ENCODE measurements at regions not wholly inside any gene's neighbourhood (a gene's known extent, or its start where the extent isn't known, plus 50 kb on each side); places are given as distances from the start of the nearest gene placed in this dataset.

- peak; percentile 41 for FAIRE-seq
- Histone ChIP-seq H3K4me3 (ENCODE audit: low read depth in 1 of 3, low read length in 3 of 3) (no peak overlapping the region), H3K27ac (ENCODE audit: low read depth in 1 of 3, low read length in 2 of 3) (peak overlapping the region; percentile 26 to 39 (median 27)), H3K27me3 (ENCODE audit: control insufficient read depth in 3 of 3, insufficient read depth in 3 of 3, low read length in 3 of 3) (no peaks in the 10 kb centered on the region), H3K36me3 (ENCODE audit: control insufficient read depth in 3 of 3, insufficient read depth in 2 of 3, low read depth in 1 of 3, low read length in 3 of 3) (no peaks in the 10 kb centered on the region), H3K4me1 (ENCODE audit: control insufficient read depth in 3 of 3, insufficient read depth in 2 of 3, low read depth in 1 of 3, low read length in 2 of 3) (peaks cover 0 to 18% (median 2%) of the 10 kb centered on the region in 3 donors), H3K9me3 (ENCODE audit: control insufficient read depth in 2 of 2, insufficient read depth in 1 of 2, low read depth in 1 of 2, low read length in 1 of 2) (no peaks in the 10 kb centered on the region)
- peak; percentile 48 to 88 for DNase-seq
- 14 to 49% (median 35%) methylated on average over 5 of the region's 5 CpGs for WGBS, 3 donors
These were observed 157.6 kb downstream of the KLF5 start for GRCh38 chr13:73216381-73216831.

GRCh38 chr13:73215823-73216222 is 157.0 kb downstream of the KLF5 start:
- peak overlapping the region; percentile 5 to 76 (median 63) for H3K27ac ChIP-seq (ENCODE audit: low read depth in 1 of 3, low read length in 2 of 3)
- H3K27me3 ChIP-seq (ENCODE audit: control insufficient read depth in 3 of 3, insufficient read depth in 3 of 3, low read length in 3 of 3): no peaks in the 10 kb centered on the region
- no peaks in the 10 kb centered on the region for H3K36me3 ChIP-seq (ENCODE audit: control insufficient read depth in 3 of 3, insufficient read depth in 2 of 3, low read depth in 1 of 3, low read length in 3 of 3)
- DNase-seq (peak in 1 of 2 donors; percentile 42), FAIRE-seq (no peak)
- peaks cover 0 to 14% (median 2%) of the 10 kb centered on the region in 3 donors for H3K4me1 ChIP-seq (ENCODE audit: control insufficient read depth in 3 of 3, insufficient read depth in 2 of 3, low read depth in 1 of 3, low read length in 2 of 3)
- no peaks in the 10 kb centered on the region for H3K9me3 ChIP-seq (ENCODE audit: control insufficient read depth in 2 of 2, insufficient read depth in 1 of 2, low read depth in 1 of 2, low read length in 1 of 2)
- WGBS, 3 donors: 17 to 69% (median 46%) methylated on average over 6 of the region's 6 CpGs
- H3K4me3 ChIP-seq (ENCODE audit: low read depth in 1 of 3, low read length in 3 of 3): no peak overlapping the region

GRCh38 chr13:73212482-73212881 is 153.7 kb downstream of the KLF5 start:
- peaks cover 2 to 23% (median 2%) of the 10 kb centered on the region in 3 donors for H3K4me1 ChIP-seq (ENCODE audit: control insufficient read depth in 3 of 3, insufficient read depth in 2 of 3, low read depth in 1 of 3, low read length in 2 of 3)
- no peaks in the 10 kb centered on the region for H3K27me3 ChIP-seq (ENCODE audit: control insufficient read depth in 3 of 3, insufficient read depth in 3 of 3, low read length in 3 of 3)
- FAIRE-seq (no peak), DNase-seq (no peak)
- H3K4me3 ChIP-seq (ENCODE audit: low read depth in 1 of 3, low read length in 3 of 3): no peak overlapping the region
- no peaks in the 10 kb centered on the region for H3K9me3 ChIP-seq (ENCODE audit: control insufficient read depth in 2 of 2, insufficient read depth in 1 of 2, low read depth in 1 of 2, low read length in 1 of 2)
- H3K27ac ChIP-seq (ENCODE audit: low read depth in 1 of 3, low read length in 2 of 3): no peak overlapping the region
- no peaks in the 10 kb centered on the region for H3K36me3 ChIP-seq (ENCODE audit: control insufficient read depth in 3 of 3, insufficient read depth in 2 of 3, low read depth in 1 of 3, low read length in 3 of 3)
- 68 to 90% (median 73%) methylated on average over 3 of the region's 3 CpGs for WGBS, 3 donors

- FAIRE-seq (no peak), DNase-seq (peak; percentile 71 to 82)
- H3K36me3 ChIP-seq (ENCODE audit: control insufficient read depth in 3 of 3, insufficient read depth in 2 of 3, low read depth in 1 of 3, low read length in 3 of 3): no peaks in the 10 kb centered on the region
- no peak overlapping the region for H3K4me3 ChIP-seq (ENCODE audit: low read depth in 1 of 3, low read length in 3 of 3)
- H3K27ac ChIP-seq (ENCODE audit: low read depth in 1 of 3, low read length in 2 of 3): peak overlapping the region; percentile 2 to 65 (median 58)
- no peaks in the 10 kb centered on the region for H3K9me3 ChIP-seq (ENCODE audit: control insufficient read depth in 2 of 2, insufficient read depth in 1 of 2, low read depth in 1 of 2, low read length in 1 of 2)
- no peaks in the 10 kb centered on the region for H3K27me3 ChIP-seq (ENCODE audit: control insufficient read depth in 3 of 3, insufficient read depth in 3 of 3, low read length in 3 of 3)
- peaks cover 0 to 11% (median 2%) of the 10 kb centered on the region in 3 donors for H3K4me1 ChIP-seq (ENCODE audit: control insufficient read depth in 3 of 3, insufficient read depth in 2 of 3, low read depth in 1 of 3, low read length in 2 of 3)
- 21 to 48% (median 35%) methylated on average over 6 of the region's 6 CpGs for WGBS, 3 donors
These were observed 151.5 kb downstream of the KLF5 start for GRCh38 chr13:73210218-73210883.

GRCh38 chr13:73204952-73205351 is 146.1 kb downstream of the KLF5 start:
- Histone ChIP-seq H3K27ac (ENCODE audit: low read depth in 1 of 3, low read length in 2 of 3) (no peak overlapping the region), H3K36me3 (ENCODE audit: control insufficient read depth in 3 of 3, insufficient read depth in 2 of 3, low read depth in 1 of 3, low read length in 3 of 3) (no peaks in the 10 kb centered on the region), H3K9me3 (ENCODE audit: control insufficient read depth in 2 of 2, insufficient read depth in 1 of 2, low read depth in 1 of 2, low read length in 1 of 2) (no peaks in the 10 kb centered on the region), H3K4me3 (ENCODE audit: low read depth in 1 of 3, low read length in 3 of 3) (no peak overlapping the region), H3K27me3 (ENCODE audit: control insufficient read depth in 3 of 3, insufficient read depth in 3 of 3, low read length in 3 of 3) (no peaks in the 10 kb centered on the region), H3K4me1 (ENCODE audit: control insufficient read depth in 3 of 3, insufficient read depth in 2 of 3, low read depth in 1 of 3, low read length in 2 of 3) (peaks cover 2 to 3% (median 2%) of the 10 kb centered on the region in 3 donors)
- DNase-seq: no peak
- no peak for FAIRE-seq
- 42 to 71% (median 60%) methylated on average over 5 of the region's 5 CpGs for WGBS, 3 donors

GRCh38 chr13:73201626-73202025 is 142.8 kb downstream of the KLF5 start:
- no peak overlapping the region for H3K4me3 ChIP-seq (ENCODE audit: low read depth in 1 of 3, low read length in 3 of 3)
- H3K4me1 ChIP-seq (ENCODE audit: control insufficient read depth in 3 of 3, insufficient read depth in 2 of 3, low read depth in 1 of 3, low read length in 2 of 3): peaks cover 2 to 6% (median 2%) of the 10 kb centered on the region in 3 donors
- no peaks in the 10 kb centered on the region for H3K27me3 ChIP-seq (ENCODE audit: control insufficient read depth in 3 of 3, insufficient read depth in 3 of 3, low read length in 3 of 3)
- H3K9me3 ChIP-seq (ENCODE audit: control insufficient read depth in 2 of 2, insufficient read depth in 1 of 2, low read depth in 1 of 2, low read length in 1 of 2): no peaks in the 10 kb centered on the region
- H3K27ac ChIP-seq (ENCODE audit: low read depth in 1 of 3, low read length in 2 of 3): no peak overlapping the region
- no peaks in the 10 kb centered on the region for H3K36me3 ChIP-seq (ENCODE audit: control insufficient read depth in 3 of 3, insufficient read depth in 2 of 3, low read depth in 1 of 3, low read length in 3 of 3)
- no peak for FAIRE-seq
- WGBS, 3 donors: 37 to 64% (median 60%) methylated on average over 2 of the region's 2 CpGs
- peak in 1 of 2 donors; percentile 54 for DNase-seq

GRCh38 chr13:73198991-73199411 is 140.2 kb downstream of the KLF5 start:
- H3K36me3 ChIP-seq (ENCODE audit: control insufficient read depth in 3 of 3, insufficient read depth in 2 of 3, low read depth in 1 of 3, low read length in 3 of 3): no peaks in the 10 kb centered on the region
- peak in 1 of 2 donors; percentile 40 for DNase-seq
- FAIRE-seq: no peak
- H3K4me1 ChIP-seq (ENCODE audit: control insufficient read depth in 3 of 3, insufficient read depth in 2 of 3, low read depth in 1 of 3, low read length in 2 of 3): peaks cover 2 to 15% (median 2%) of the 10 kb centered on the region in 3 donors
- no peak overlapping the region for H3K4me3 ChIP-seq (ENCODE audit: low read depth in 1 of 3, low read length in 3 of 3)
- no peaks in the 10 kb centered on the region for H3K27me3 ChIP-seq (ENCODE audit: control insufficient read depth in 3 of 3, insufficient read depth in 3 of 3, low read length in 3 of 3)
- H3K9me3 ChIP-seq (ENCODE audit: control insufficient read depth in 2 of 2, insufficient read depth in 1 of 2, low read depth in 1 of 2, low read length in 1 of 2): no peaks in the 10 kb centered on the region
- WGBS, 3 donors: 30 to 58% (median 46%) methylated on average over 4 of the region's 4 CpGs
- H3K27ac ChIP-seq (ENCODE audit: low read depth in 1 of 3, low read length in 2 of 3): peak overlapping the region in 1 of 3 donors; percentile 9

- peak overlapping the region in 1 of 3 donors; percentile 76 for H3K27ac ChIP-seq (ENCODE audit: low read depth in 1 of 3, low read length in 2 of 3)
- no peaks in the 10 kb centered on the region for H3K9me3 ChIP-seq (ENCODE audit: control insufficient read depth in 2 of 2, insufficient read depth in 1 of 2, low read depth in 1 of 2, low read length in 1 of 2)
- no peaks in the 10 kb centered on the region for H3K27me3 ChIP-seq (ENCODE audit: control insufficient read depth in 3 of 3, insufficient read depth in 3 of 3, low read length in 3 of 3)
- no peak overlapping the region for H3K4me3 ChIP-seq (ENCODE audit: low read depth in 1 of 3, low read length in 3 of 3)
- H3K36me3 ChIP-seq (ENCODE audit: control insufficient read depth in 3 of 3, insufficient read depth in 2 of 3, low read depth in 1 of 3, low read length in 3 of 3): no peaks in the 10 kb centered on the region
- DNase-seq (no peak), FAIRE-seq (no peak)
- peaks cover 0 to 21% (median 7%) of the 10 kb centered on the region in 3 donors for H3K4me1 ChIP-seq (ENCODE audit: control insufficient read depth in 3 of 3, insufficient read depth in 2 of 3, low read depth in 1 of 3, low read length in 2 of 3)
These were observed 136.3 kb downstream of the KLF5 start for GRCh38 chr13:73195091-73195490.

All from small intestine (tissue), 7 donors.